GM19372 (cell line): ENCODE measurements at regions not wholly inside any gene's neighbourhood (a gene's known extent, or its start where the extent isn't known, plus 50 kb on each side); places are given as distances from the start of the nearest gene placed in this dataset.
"Not testable (repeated sequence)": the region's sequence is repeated elsewhere in the genome, so short reads cannot be mapped to it uniquely, and the experiment has no call there.

Experiments
- ATAC-seq: cut with Tn5 transposase; IDR thresholded peaks from one replicate; pipeline ENCODE4 v1.9.1; 2021; ENCODE audit warnings: mild to moderate bottlenecking, low read depth, moderate library complexity; ENCODE audit not compliant: unreplicated experiment

DNA sequence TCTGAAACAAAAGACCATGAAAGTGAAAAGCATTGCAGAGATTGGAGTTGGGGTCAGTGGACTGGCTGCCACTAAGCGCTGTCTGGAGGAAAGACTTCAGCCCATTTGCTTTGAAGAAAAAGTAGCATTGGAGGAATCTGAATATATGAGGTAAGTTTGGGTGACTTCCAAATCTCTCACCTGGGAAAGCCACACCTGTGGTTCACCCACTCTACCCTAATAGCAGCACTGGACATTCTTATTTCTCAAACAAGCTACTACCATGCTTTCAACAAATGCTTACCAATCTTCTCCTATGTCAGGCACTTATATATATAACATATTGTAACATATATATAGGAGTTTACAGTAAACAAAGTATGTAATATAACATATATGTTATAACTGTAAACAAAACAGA is 76.0 kb upstream of the POGK start:
- no peak for ATAC-seq

DNA sequence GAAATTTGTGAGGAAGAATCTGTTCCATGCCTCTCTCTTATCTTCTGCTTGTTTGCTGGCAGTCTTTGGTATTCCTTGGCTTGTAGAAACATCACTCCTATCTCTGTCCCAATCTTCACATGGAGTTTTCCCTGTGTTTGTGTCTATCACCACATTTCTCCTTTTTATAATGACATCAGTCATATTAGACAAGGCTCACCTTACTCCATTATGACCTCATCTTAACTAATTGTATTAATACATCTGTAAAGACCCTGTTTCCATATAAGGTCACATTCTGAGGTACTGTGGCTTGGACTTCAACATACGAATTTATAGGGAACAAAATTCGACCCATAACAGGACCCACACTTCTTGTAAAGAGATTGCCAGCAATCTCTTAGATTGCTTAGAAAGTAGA is 72.3 kb upstream of the POGK start:
- no peak for ATAC-seq

DNA sequence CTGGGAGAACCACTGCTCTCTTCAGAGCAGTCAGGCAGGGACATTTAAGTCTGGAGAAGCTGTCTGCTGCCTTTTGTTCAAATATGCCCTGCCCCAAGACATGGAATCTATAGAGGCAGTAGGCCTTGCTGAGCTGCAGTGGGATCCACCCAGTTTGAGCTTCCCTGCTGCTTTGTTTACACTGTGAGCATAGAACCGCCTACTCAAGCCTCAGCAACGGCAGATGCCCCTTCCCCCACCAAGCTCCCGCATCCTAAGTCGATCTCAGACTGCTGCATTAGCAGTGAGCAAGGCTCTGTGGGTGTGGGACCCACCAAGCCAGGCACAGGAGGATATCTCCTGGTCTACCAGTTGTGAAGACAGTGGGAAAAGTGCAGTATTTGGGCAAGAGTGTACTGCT is 54.6 kb upstream of the POGK start:
- ATAC-seq: not testable (repeated sequence)

DNA sequence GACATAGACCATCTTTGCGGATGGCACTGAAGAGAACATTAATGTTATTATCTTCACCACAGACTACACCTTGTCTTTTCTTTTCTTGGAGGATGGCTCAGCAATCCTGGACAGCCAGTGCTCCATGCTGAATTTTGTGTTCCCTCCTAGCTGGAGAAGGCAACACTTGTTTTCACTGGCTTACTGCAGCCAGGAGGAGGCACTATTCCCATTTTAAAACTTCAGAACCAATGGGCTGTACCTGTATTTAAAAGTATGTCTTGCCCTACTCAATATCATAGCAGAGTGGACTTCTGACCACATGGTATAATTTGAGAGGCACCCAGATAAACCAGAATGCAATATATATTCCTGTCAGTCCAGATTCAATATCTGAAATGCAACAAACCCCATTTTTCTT is 53.3 kb upstream of the POGK start:
- no peak for ATAC-seq

DNA sequence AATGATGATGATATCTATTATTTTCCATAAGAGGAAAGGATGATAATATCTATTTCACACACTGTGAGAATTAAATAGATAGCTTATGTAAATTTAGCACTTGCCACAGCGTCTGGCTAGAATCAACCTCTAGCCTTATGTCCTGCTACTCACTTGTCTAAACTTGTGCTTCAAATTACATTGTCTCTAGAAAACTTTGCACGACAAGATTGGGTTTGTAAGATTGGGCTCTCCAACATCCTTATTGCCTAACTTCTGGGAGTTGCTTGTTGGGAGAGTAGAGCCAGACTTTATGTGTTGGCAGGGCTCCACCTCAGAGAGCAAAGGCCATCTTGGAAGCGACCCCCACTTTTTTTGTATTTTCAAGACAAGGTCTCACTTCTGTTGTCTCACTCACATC is 50.0 kb upstream of the POGK start:
- no peak for ATAC-seq
